ENCODE measurements at regions not wholly inside any gene's neighbourhood (a gene's known extent, or its start where the extent isn't known, plus 50 kb on each side); places are given as distances from the start of the nearest gene placed in this dataset.

GRCh38 chr1:37148663-37149062 lies 114.3 kb upstream of the GRIK3 start:
- ChIA-PET POLR2A (no interaction called here), CTCF (no interaction called here)
- H3K36me3 ChIP-seq (ENCODE audit: control insufficient read depth, insufficient read depth, low read length) = no peaks in the 10 kb centered on the region
- BruUV-seq (replicated peaks) = no TSS peak
- Mint-ChIP-seq H3K27ac (ENCODE audit: unreplicated experiment) (no peak overlapping the region), H3K4me1 (ENCODE audit: low read depth, unreplicated experiment) (no peaks in the 10 kb centered on the region), H3K36me3 (ENCODE audit: insufficient read depth, unreplicated experiment) (no peaks in the 10 kb centered on the region), H3K27me3 (ENCODE audit: insufficient read depth, unreplicated experiment) (peaks cover 15% of the 10 kb centered on the region), H3K4me3 (ENCODE audit: unreplicated experiment) (no peak overlapping the region), H3K9me3 (ENCODE audit: unreplicated experiment) (no peaks in the 10 kb centered on the region)
- H3K4me1 ChIP-seq = no peaks in the 10 kb centered on the region
- DNase-seq = no peak
- no peak overlapping the region for H3K4me3 ChIP-seq (ENCODE audit: low read depth, low read length)
- intact Hi-C loops (cut with micrococcal nuclease; ENCODE audit: unreplicated experiment) = no loop called here
- no peaks in the 10 kb centered on the region for H3K27me3 ChIP-seq (replicated peaks; ENCODE audit: control insufficient read depth, insufficient read depth, low read length)
- no peak for TF ChIP-seq CTCF (IDR thresholded peaks at IDR 0.05; ENCODE audit: insufficient read depth in 1 of 2, low read depth in 1 of 2, low read length in 1 of 2, severe bottlenecking in 1 of 2, unreplicated experiment in 1 of 2)
- no peaks in the 10 kb centered on the region for H3K9me3 ChIP-seq

GRCh38 chr1:37149296-37149695 lies 115.0 kb upstream of the GRIK3 start:
- Histone ChIP-seq H3K9me3 (no peaks in the 10 kb centered on the region), H3K4me1 (no peaks in the 10 kb centered on the region), H3K27me3 (replicated peaks; ENCODE audit: control insufficient read depth, insufficient read depth, low read length) (no peaks in the 10 kb centered on the region), H3K36me3 (ENCODE audit: control insufficient read depth, insufficient read depth, low read length) (no peaks in the 10 kb centered on the region), H3K4me3 (ENCODE audit: low read depth, low read length) (no peak overlapping the region)
- no TSS peak for BruUV-seq (replicated peaks)
- Mint-ChIP-seq H3K27me3 (ENCODE audit: insufficient read depth, unreplicated experiment) (peaks cover 15% of the 10 kb centered on the region), H3K36me3 (ENCODE audit: insufficient read depth, unreplicated experiment) (no peaks in the 10 kb centered on the region), H3K27ac (ENCODE audit: unreplicated experiment) (no peak overlapping the region), H3K9me3 (ENCODE audit: unreplicated experiment) (no peaks in the 10 kb centered on the region), H3K4me3 (ENCODE audit: unreplicated experiment) (no peak overlapping the region), H3K4me1 (ENCODE audit: low read depth, unreplicated experiment) (no peaks in the 10 kb centered on the region)
- CTCF ChIA-PET = no interaction called here
- intact Hi-C loops (cut with micrococcal nuclease; ENCODE audit: unreplicated experiment) = no loop called here
- TF ChIP-seq CTCF (IDR thresholded peaks at IDR 0.05; ENCODE audit: insufficient read depth in 1 of 2, low read depth in 1 of 2, low read length in 1 of 2, severe bottlenecking in 1 of 2, unreplicated experiment in 1 of 2) = no peak
- DNase-seq = no peak
- POLR2A ChIA-PET = no interaction called here

- Mint-ChIP-seq H3K4me3 (ENCODE audit: unreplicated experiment) (no peak overlapping the region), H3K9me3 (ENCODE audit: unreplicated experiment) (no peaks in the 10 kb centered on the region), H3K27me3 (ENCODE audit: insufficient read depth, unreplicated experiment) (peaks cover 21% of the 10 kb centered on the region), H3K27ac (ENCODE audit: unreplicated experiment) (no peak overlapping the region), H3K4me1 (ENCODE audit: low read depth, unreplicated experiment) (no peaks in the 10 kb centered on the region), H3K36me3 (ENCODE audit: insufficient read depth, unreplicated experiment) (no peaks in the 10 kb centered on the region)
- H3K9me3 ChIP-seq = no peaks in the 10 kb centered on the region
- ChIA-PET POLR2A (no interaction called here), CTCF (no interaction called here)
- intact Hi-C loops (cut with micrococcal nuclease; ENCODE audit: unreplicated experiment) = no loop called here
- H3K27me3 ChIP-seq (replicated peaks; ENCODE audit: control insufficient read depth, insufficient read depth, low read length) = no peaks in the 10 kb centered on the region
- DNase-seq = no peak
- no peaks in the 10 kb centered on the region for H3K4me1 ChIP-seq
- no peak overlapping the region for H3K4me3 ChIP-seq (ENCODE audit: low read depth, low read length)
- TF ChIP-seq CTCF (IDR thresholded peaks at IDR 0.05; ENCODE audit: insufficient read depth in 1 of 2, low read depth in 1 of 2, low read length in 1 of 2, severe bottlenecking in 1 of 2, unreplicated experiment in 1 of 2) = no peak
- BruUV-seq (replicated peaks) = no TSS peak
- H3K36me3 ChIP-seq (ENCODE audit: control insufficient read depth, insufficient read depth, low read length) = no peaks in the 10 kb centered on the region
Measured at GRCh38 chr1:37150986-37151385, 116.7 kb upstream of the GRIK3 start.

Measured in Caco-2 (cell line).